PC-3 (cell line): ENCODE measurements at regions not wholly inside any gene's neighbourhood (a gene's known extent, or its start where the extent isn't known, plus 50 kb on each side); places are given as distances from the start of the nearest gene placed in this dataset.
A peak's percentile ranks its signal among the peaks of the same experiment; 100 is the strongest.

Source experiments
- ATAC-seq: fragments of 200-7000 bp; cut with Tn5 transposase; 2 replicates; pipeline ENCODE4 v1.9.1; 2020; ENCODE audit warnings: mild to moderate bottlenecking, moderate library complexity
- BruUV-seq: library from RNA; stranded (reverse); fragments of 400-500 nt; replicated peaks from 2 replicates; lab custom pipeline; 2021; lab: Mats Ljungman, UMichigan
- CTCF ChIA-PET: fragments of 300-600 bp; sonication (Branson Sonifier 250); formaldehyde crosslinking; loops from one replicate; lab custom pipeline; 2022; ENCODE audit warnings: antibody characterized with exemption; lab: Charles Lee
- POLR2A ChIA-PET: fragments of 300-600 bp; sonication (Branson Sonifier 250); formaldehyde crosslinking; loops from one replicate; lab custom pipeline; 2022; ENCODE audit warnings: antibody characterized with exemption; ENCODE audit not compliant: unreplicated experiment; lab: Charles Lee
- DNase-seq: peaks from one replicate; pipeline ENCODE4 v3.0.0-alpha.2; 2015
- H2AFZ ChIP-seq: fragments of 300-600 bp; sonication (generic); 2 replicates; pipeline ENCODE4 v1.6.0; 2016; ENCODE audit warnings: antibody characterized with exemption, low read length
- H3F3A ChIP-seq: fragments of 300-600 bp; sonication (generic); one replicate; pipeline ENCODE4 v1.6.0; 2017; ENCODE audit warnings: antibody characterized with exemption, low read length, control low read depth, mild to moderate bottlenecking; ENCODE audit not compliant: unreplicated experiment
- H3K27ac ChIP-seq: fragments of 300-600 bp; sonication (generic); 2 replicates; pipeline ENCODE4 v1.5.1; 2016; ENCODE audit warnings: mild to moderate bottlenecking, low read length
- H3K27me3 ChIP-seq: fragments of 300-600 bp; sonication (generic); 2 replicates; pipeline ENCODE4 v1.6.1; 2016; ENCODE audit warnings: low read length, mixed read lengths
- H3K36me3 ChIP-seq: fragments of 300-600 bp; sonication (generic); 2 replicates; pipeline ENCODE4 v1.6.1; 2016; ENCODE audit warnings: low read depth, mixed run types, low read length, mixed read lengths
- H3K4me1 ChIP-seq: fragments of 300-600 bp; sonication (generic); 2 replicates; pipeline ENCODE4 v1.5.1; 2016; ENCODE audit warnings: low read length; ENCODE audit not compliant: insufficient read depth
- H3K4me2 ChIP-seq: fragments of 300-600 bp; sonication (generic); 2 replicates; pipeline ENCODE4 v1.6.0; 2016; ENCODE audit warnings: low read length
- H3K4me3 ChIP-seq: fragments of 300-600 bp; sonication (generic); 2 replicates; pipeline ENCODE4 v1.5.1; 2016; ENCODE audit warnings: mild to moderate bottlenecking, low read length, mixed read lengths
- H3K79me2 ChIP-seq: fragments of 300-600 bp; sonication (generic); 2 replicates; pipeline ENCODE4 v1.6.1; 2017; ENCODE audit warnings: low read length, mixed read lengths
- H3K9ac ChIP-seq: fragments of 300-600 bp; sonication (generic); 2 replicates; pipeline ENCODE4 v1.6.0; 2016; ENCODE audit warnings: mild to moderate bottlenecking, low read length
- H3K9me2 ChIP-seq: fragments of 300-600 bp; sonication (generic); replicated peaks from 2 replicates; pipeline ENCODE4 v1.6.1; 2016; ENCODE audit warnings: mixed run types, low read length, mixed read lengths
- H3K9me3 ChIP-seq: fragments of 300-600 bp; sonication (generic); 2 replicates; pipeline ENCODE4 v1.6.1; 2016; ENCODE audit warnings: low read length, mixed read lengths
- H4K20me1 ChIP-seq: fragments of 300-600 bp; sonication (generic); 2 replicates; pipeline ENCODE4 v1.6.1; 2016; ENCODE audit warnings: low read length, mixed read lengths
- EZH2 ChIP-seq: fragments of 300-600 bp; sonication (generic); IDR thresholded peaks from one replicate; pipeline ENCODE4 v1.6.1; 2017; ENCODE audit warnings: antibody characterized with exemption, mild to moderate bottlenecking, low read length; ENCODE audit not compliant: unreplicated experiment
- EZH2phosphoT487 ChIP-seq: fragments of 300-600 bp; sonication (generic); IDR thresholded peaks from 2 replicates; pipeline ENCODE4 v1.6.1; 2018; ENCODE audit warnings: mild to moderate bottlenecking, antibody characterized with exemption, low read length, borderline replicate concordance
- intact Hi-C: fragments of 100-400 bp; cut with micrococcal nuclease; formaldehyde crosslinking; loops from 2 replicates; pipeline ENCODE4 v1.9.0; 2023
- TF ChIP-seq, protein P1 (sequence below): fragments of 300-600 bp; sonication (generic); conservative IDR thresholded peaks from 2 replicates; pipeline ENCODE4 v1.5.1; 2017; ENCODE audit warnings: antibody characterized with exemption, low read depth, mild to moderate bottlenecking, low read length

DNA sequence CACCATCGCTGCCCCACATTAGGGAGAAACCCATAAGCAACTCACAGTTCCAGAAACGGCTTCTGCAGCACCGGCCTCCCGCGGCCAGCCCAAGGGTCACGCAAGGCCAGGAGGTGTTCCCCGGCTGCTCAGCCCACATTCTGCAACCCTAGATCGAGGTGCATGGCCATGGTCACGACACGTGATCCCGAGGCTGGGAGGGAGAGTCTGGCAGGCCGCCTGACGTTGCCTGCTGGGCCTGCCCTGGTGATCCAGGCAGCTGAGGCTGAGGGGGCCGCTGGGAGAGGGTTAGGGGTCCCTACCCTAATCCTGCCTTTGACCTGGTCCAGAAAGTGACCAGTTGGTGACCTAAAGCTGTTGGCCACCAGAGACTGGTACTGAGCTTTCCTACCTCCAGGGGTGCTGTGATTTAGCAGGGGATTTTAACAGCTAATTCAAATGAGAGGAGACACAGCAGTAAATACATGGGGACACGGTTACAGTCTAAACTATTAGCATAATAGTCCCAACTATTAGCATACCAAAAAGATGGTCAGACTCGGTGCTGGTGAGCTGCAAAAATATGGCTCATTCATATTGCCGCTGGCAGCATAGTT is 97.4 kb upstream of the CIBAR2 start:
- no peak overlapping the region for H3K9ac ChIP-seq
- TF ChIP-seq, protein P1, sequence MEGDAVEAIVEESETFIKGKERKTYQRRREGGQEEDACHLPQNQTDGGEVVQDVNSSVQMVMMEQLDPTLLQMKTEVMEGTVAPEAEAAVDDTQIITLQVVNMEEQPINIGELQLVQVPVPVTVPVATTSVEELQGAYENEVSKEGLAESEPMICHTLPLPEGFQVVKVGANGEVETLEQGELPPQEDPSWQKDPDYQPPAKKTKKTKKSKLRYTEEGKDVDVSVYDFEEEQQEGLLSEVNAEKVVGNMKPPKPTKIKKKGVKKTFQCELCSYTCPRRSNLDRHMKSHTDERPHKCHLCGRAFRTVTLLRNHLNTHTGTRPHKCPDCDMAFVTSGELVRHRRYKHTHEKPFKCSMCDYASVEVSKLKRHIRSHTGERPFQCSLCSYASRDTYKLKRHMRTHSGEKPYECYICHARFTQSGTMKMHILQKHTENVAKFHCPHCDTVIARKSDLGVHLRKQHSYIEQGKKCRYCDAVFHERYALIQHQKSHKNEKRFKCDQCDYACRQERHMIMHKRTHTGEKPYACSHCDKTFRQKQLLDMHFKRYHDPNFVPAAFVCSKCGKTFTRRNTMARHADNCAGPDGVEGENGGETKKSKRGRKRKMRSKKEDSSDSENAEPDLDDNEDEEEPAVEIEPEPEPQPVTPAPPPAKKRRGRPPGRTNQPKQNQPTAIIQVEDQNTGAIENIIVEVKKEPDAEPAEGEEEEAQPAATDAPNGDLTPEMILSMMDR, result no peak
- TF ChIP-seq EZH2, result no peak
- TF ChIP-seq EZH2phosphoT487, result no peak
- no peak overlapping the region for H3K4me2 ChIP-seq
- ChIA-PET CTCF (interaction anchor here (0.7 kb wide), 1 partner anchor 36 kb away, joined by 3 read pairs; no protein-coding TSS in a partner anchor), POLR2A (no interaction called here)
- H3K4me3 ChIP-seq, result no peak overlapping the region
- ATAC-seq (no peak), DNase-seq (no peak)
- H3K27ac ChIP-seq, result no peak overlapping the region
- BruUV-seq, result no TSS peak
- H3K9me3 ChIP-seq, result no peaks in the 10 kb centered on the region
- no peaks in the 10 kb centered on the region for H3K9me2 ChIP-seq
- H4K20me1 ChIP-seq, result no peaks in the 10 kb centered on the region
- no peaks in the 10 kb centered on the region for H3F3A ChIP-seq
- H2AFZ ChIP-seq, result no peak overlapping the region
- no peaks in the 10 kb centered on the region; the same call in 1 of the 2 replicates for H3K4me1 ChIP-seq
- H3K27me3 ChIP-seq, result no peaks in the 10 kb centered on the region
- no peaks in the 10 kb centered on the region for H3K36me3 ChIP-seq
- intact Hi-C loops, result no loop called here
- H3K79me2 ChIP-seq, result 0 out of 2 replicates have a peak, but pooled peaks cover 3% of the 10 kb centered on the region

DNA sequence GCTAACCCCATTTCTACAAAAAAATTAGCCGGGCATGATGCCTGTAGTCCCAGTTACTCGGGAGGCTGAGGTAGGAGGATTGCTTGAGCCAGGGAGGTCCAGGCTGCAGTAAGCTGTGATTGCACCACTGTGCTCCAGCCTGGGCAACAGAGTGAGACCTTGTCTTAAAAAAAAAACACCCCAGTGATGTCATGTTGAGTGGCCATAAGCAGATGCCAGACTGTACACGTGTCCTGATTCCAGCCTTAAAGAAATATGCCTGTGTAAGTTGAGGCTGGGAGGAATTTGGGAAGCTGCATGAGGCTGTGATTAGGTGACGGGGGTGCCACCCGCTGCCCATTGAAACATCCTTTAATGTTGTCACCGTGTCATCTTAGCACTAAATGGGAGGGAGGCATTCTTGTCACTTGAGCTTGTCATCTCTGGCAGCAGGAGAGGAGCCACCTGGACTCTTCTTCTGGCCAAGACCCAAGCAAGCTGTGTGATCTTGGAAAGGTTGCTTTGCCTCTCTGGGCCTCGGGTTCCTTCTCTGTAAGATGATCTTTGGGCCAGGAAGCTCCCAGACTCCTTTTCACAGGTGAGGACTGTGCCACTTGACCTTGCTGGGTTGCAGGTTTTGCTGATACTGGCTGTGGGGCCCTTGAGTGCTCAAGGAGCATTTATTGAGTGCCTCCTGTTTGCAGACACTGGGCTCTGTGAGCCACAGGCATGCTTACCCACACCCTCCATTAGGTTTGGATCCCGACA is 98.3 kb upstream of the CIBAR2 start:
- TF ChIP-seq EZH2phosphoT487, result no peak
- intact Hi-C loops, result no loop called here
- Histone ChIP-seq H3K9me3 (no peaks in the 10 kb centered on the region), H3K4me1 (no peaks in the 10 kb centered on the region; the same call in 1 of the 2 replicates), H3K79me2 (0 out of 2 replicates have a peak, but pooled peaks cover 3% of the 10 kb centered on the region), H3K9ac (no peak overlapping the region), H3K36me3 (no peaks in the 10 kb centered on the region), H3K27ac (no peak overlapping the region), H3K4me3 (no peak overlapping the region), H2AFZ (no peak overlapping the region), H3K4me2 (no peak overlapping the region), H4K20me1 (no peaks in the 10 kb centered on the region), H3K27me3 (no peaks in the 10 kb centered on the region), H3F3A (no peaks in the 10 kb centered on the region), H3K9me2 (no peaks in the 10 kb centered on the region)
- no TSS peak for BruUV-seq
- ATAC-seq (no peak), DNase-seq (peak; percentile 32)
- ChIA-PET POLR2A (no interaction called here), CTCF (no interaction called here)

DNA sequence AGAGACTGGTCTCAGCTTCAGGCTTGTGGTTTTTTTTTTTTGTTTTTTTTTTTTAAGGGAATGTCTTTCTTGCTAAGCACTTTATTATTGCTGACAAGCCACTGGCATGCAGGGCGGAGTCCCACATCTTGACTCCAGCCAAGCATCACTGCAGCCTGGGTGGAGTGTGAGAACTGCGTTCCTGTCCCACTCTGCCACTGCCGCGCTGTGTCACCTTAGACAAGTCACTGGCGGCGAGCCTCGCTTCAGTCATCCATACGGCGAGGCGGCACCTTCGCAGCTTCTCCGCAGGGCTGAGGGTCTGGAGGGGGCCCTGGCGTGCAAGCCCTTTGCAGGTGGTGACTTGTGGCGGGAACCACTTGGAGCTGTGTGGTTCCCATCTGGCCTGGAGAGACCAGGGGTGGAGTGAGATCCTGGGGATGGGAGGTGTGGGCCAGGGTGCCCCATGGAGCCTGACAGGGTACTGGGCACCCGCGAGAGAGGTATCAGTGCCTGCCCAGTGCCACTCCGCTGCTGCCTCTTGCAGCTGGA is 99.1 kb upstream of the CIBAR2 start:
- intact Hi-C loops, result no loop called here
- Histone ChIP-seq H3K27me3 (no peaks in the 10 kb centered on the region), H3K9ac (no peak overlapping the region), H3K9me2 (no peaks in the 10 kb centered on the region), H3K9me3 (no peaks in the 10 kb centered on the region), H3F3A (no peaks in the 10 kb centered on the region), H3K36me3 (no peaks in the 10 kb centered on the region), H3K4me3 (no peak overlapping the region), H4K20me1 (no peaks in the 10 kb centered on the region), H3K4me2 (no peak overlapping the region), H3K4me1 (no peaks in the 10 kb centered on the region; the same call in 1 of the 2 replicates), H3K79me2 (0 out of 2 replicates have a peak, but pooled peaks cover 3% of the 10 kb centered on the region), H2AFZ (no peak overlapping the region), H3K27ac (no peak overlapping the region)
- ATAC-seq (no peak), DNase-seq (no peak)
- TF ChIP-seq EZH2 (no peak), EZH2phosphoT487 (no peak)
- TF ChIP-seq, protein P1, result no peak
- no TSS peak for BruUV-seq
- ChIA-PET POLR2A (no interaction called here), CTCF (no interaction called here)
